ENCODE measurements at regions not wholly inside any gene's neighbourhood (a gene's known extent, or its start where the extent isn't known, plus 50 kb on each side); places are given as distances from the start of the nearest gene placed in this dataset.
"Not testable (repeated sequence)": the region's sequence is repeated elsewhere in the genome, so short reads cannot be mapped to it uniquely, and the experiment has no call there.

GRCh38 chr4:104330125-104330905 lies 164.4 kb downstream of the CXXC4 start:
- DNase-seq (ENCODE audit: extremely low read depth, low read depth, low spot score), result no peak

DNA sequence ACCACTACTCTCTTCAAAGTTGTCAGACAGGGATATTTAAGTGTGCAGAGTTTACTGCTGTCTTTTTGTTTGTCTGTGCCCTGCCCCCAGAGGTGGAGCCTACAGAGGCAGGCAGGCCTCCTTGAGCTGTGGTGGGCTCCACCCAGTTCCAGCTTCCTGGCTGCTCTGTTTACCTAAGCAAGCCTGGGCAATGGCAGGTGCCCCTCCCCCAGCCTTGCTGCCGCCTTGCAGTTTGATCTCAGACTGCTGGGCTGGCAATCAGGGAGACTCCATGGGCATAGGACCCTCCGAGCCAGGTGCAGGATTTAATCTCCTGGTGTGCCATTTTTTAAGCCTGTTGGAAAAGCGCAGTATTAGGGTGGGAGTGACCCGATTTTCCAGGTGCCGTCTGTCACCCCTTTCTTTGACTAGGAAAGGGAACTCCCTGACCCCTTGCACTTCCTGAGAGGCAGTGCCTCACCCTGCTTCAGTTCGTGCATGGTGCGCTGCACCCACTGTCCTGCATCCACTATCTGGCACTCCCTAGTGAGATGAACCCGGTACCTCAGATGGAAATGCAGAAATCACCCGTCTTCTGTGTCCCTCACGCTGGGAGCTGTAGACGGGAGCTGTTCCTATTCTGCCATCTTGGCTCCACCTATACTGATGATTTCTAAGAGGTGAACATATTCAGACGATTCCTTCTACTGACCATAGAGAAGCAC lies 167.6 kb downstream of the CXXC4 start:
- DNase-seq (ENCODE audit: extremely low read depth, low read depth, low spot score), result not testable (repeated sequence)

DNA sequence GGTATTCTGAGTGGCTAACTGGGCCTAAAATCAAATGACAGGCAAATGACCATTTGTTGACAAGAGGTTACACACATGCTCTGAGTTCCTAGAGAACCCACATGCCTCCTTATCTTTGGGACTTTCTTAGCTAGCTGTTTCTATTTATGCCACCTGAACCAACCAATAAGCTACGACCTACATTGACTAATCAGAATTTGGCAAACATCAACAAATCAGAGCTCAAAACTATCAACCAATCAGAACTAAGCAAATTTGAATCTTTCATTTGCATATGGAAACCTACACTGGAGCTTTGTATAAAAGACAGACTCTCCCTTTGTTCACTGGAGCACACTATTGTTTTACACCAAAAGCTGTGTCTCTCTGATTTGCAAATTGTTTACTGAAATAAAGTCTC lies 192.0 kb downstream of the CXXC4 start:
- DNase-seq (ENCODE audit: extremely low read depth, low read depth, low spot score), result no peak

GRCh38 chr4:104294811-104295210 lies 199.9 kb downstream of the CXXC4 start:
- DNase-seq (ENCODE audit: extremely low read depth, low read depth, low spot score), result no peak

GRCh38 chr4:104286867-104287266 lies 207.8 kb downstream of the CXXC4 start:
- DNase-seq (ENCODE audit: extremely low read depth, low read depth, low spot score), result no peak

GRCh38 chr4:104283303-104283702 lies 211.4 kb downstream of the CXXC4 start:
- no peak for DNase-seq (ENCODE audit: extremely low read depth, low read depth, low spot score)

DNA sequence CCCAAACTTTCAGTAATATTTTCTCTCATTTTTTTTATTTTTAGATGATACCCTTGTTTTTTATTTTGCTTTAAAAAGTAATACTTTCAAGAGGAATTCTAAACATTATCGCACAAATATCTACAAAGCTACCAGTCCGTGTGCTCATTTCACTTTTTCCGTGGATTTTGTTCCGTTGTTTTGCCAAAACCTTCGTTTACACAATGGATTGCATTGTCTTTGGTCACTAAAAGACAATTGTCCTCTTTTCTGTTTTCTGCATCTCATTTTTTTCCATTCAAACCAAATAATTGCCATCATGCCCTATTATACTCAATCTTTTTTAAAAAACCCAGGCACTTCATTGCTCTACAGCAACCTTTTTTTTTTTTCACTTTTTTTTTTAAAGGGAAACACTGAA lies 214.9 kb downstream of the CXXC4 start:
- DNase-seq (ENCODE audit: extremely low read depth, low read depth, low spot score), result no peak

DNA sequence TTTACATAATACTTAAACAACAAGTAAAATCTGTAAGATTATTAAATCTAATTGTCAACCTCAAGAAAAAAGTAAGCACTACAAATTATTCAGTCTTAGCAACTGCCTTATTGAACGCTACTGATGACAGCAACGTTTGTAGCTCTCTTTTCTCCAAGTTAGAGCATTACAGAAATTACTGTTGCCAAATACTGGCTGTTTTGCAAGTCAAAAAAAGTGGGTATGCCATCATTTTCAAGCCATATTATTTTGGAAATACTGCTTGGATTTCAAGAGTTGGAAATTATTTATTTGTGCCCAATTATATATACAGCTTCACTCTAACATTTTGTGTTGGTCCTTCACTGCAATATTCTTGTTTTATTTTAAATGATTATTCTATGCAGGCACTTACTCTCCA lies 221.7 kb downstream of the CXXC4 start:
- DNase-seq (ENCODE audit: extremely low read depth, low read depth, low spot score), result no peak

- DNase-seq (ENCODE audit: extremely low read depth, low read depth, low spot score), result not testable (repeated sequence)
Observed at GRCh38 chr4:104269603-104270002, 225.1 kb downstream of the CXXC4 start.

GRCh38 chr4:104263100-104263499 lies 231.6 kb downstream of the CXXC4 start:
- DNase-seq (ENCODE audit: extremely low read depth, low read depth, low spot score), result no peak

- DNase-seq (ENCODE audit: extremely low read depth, low read depth, low spot score), result no peak
Observed at GRCh38 chr4:104262678-104263077, 232.0 kb downstream of the CXXC4 start.

- no peak for DNase-seq (ENCODE audit: extremely low read depth, low read depth, low spot score)
Observed at GRCh38 chr4:104248726-104249125, 246.0 kb downstream of the CXXC4 start.

DNA sequence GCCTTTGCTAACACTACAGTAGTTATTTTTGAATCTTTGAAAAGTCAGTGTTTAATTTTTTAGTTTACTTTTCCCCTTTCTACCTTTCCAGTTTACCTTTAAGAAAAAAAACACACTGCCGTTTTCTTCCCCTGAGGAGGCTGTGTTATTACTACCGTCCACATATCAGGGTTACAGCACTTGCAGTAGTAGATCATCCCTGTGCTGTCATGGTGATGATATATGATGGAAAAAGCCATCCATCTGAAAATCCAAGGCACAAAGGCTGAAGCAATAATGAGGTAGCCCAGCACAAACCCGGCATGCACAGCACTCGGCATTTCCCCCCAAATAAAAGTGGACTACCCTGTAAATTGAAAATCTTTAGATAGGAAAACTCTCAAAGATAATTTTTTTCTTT lies 258.7 kb downstream of the CXXC4 start:
- DNase-seq (ENCODE audit: extremely low read depth, low read depth, low spot score), result no peak

GRCh38 chr4:104217526-104217925 lies 277.2 kb downstream of the CXXC4 start:
- no peak for DNase-seq (ENCODE audit: extremely low read depth, low read depth, low spot score)

GRCh38 chr4:104211657-104212056 lies 283.0 kb downstream of the CXXC4 start:
- DNase-seq (ENCODE audit: extremely low read depth, low read depth, low spot score), result no peak

- no peak for DNase-seq (ENCODE audit: extremely low read depth, low read depth, low spot score)
Observed at GRCh38 chr4:104210420-104210819, 284.3 kb downstream of the CXXC4 start.

DNA sequence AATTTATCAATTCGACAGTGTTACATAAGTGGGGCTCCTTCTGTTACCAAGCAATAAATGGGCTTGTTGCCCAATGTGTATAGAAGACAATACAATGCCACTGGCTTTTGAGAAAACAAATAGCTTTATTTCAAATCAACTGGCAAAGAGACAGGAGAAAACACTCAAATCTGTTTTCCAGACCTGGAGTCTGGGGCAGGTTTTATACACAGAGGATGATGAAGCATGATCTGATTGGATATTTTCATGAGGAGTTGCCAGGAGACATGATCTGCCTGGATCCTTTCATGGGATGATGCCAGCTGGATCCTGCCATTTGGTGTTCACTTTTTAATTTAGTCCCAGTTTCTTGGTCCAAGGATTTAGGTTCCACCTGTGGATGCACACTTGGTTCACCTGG lies 287.9 kb downstream of the CXXC4 start:
- no peak for DNase-seq (ENCODE audit: extremely low read depth, low read depth, low spot score)

DNA sequence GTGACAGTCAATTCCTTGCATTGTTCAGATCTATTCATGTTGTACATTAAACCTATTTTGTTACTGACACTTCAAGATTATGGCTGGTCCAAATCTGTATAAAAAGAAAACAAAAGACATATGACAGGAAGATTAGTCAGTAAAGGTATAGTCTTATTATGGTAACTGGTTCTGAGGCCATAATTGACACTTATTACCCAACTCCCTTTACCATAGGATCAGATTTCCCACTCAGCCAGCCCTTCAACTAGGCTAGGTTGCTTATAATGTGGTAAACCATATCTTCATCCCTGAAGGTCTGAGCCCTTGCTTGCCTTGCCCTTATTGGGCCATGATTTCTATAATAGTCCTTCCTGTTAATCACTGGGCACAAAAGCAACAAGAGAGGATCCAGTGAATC lies 289.6 kb downstream of the CXXC4 start:
- DNase-seq (ENCODE audit: extremely low read depth, low read depth, low spot score), result no peak

DNA sequence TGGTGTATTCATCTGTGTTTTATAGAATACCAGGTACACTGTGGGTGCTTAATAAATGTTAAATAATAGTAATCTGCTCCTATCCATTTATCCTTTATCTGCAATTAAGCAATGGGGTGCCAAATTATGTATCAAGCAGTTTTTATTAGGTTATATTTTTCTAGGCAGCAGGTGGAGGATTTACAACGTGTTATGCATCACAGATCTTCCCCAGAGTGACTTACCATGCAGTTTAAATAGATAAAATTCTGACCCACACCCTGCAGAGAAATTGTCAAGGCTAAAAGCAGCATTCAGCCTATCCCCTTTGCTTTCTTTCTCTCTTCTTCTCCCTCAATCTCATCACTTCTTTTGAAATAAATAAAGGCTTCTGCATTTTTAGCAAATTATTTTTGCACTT lies 306.4 kb downstream of the CXXC4 start:
- DNase-seq (ENCODE audit: extremely low read depth, low read depth, low spot score), result no peak

- no peak for DNase-seq (ENCODE audit: extremely low read depth, low read depth, low spot score)
Observed at GRCh38 chr4:104169437-104169836, 325.3 kb downstream of the CXXC4 start.

- DNase-seq (ENCODE audit: extremely low read depth, low read depth, low spot score), result no peak
Observed at GRCh38 chr4:104166749-104167148, 327.9 kb downstream of the CXXC4 start.

- no peak for DNase-seq (ENCODE audit: extremely low read depth, low read depth, low spot score)
Observed at GRCh38 chr4:104163820-104164219, 330.9 kb downstream of the CXXC4 start.
